Stimulated activated CD8-positive, alpha-beta memory T cell treated with anti-CD3 and anti-CD28 coated beads, Interleukin-7, amount 100 ng/mL, for 24 hours (primary cell): ENCODE measurements at regions not wholly inside any gene's neighbourhood (a gene's known extent, or its start where the extent isn't known, plus 50 kb on each side); places are given as distances from the start of the nearest gene placed in this dataset.

Experiments
- DNase-seq: peaks from one replicate; pipeline ENCODE4 v3.0.0-alpha.2; 2020; ENCODE audit warnings: low read depth

- DNase-seq: no peak
Measured at GRCh38 chr2:226207671-226208070, 591.9 kb downstream of the IRS1 start.

GRCh38 chr2:226199555-226199954, 600.1 kb downstream of the IRS1 start:
- no peak for DNase-seq

GRCh38 chr2:226198956-226199355, 600.7 kb downstream of the IRS1 start:
- DNase-seq: no peak

GRCh38 chr2:226190479-226191252, 609.0 kb downstream of the IRS1 start:
- no peak for DNase-seq

GRCh38 chr2:226189061-226189460, 610.6 kb downstream of the IRS1 start:
- DNase-seq: no peak

DNA sequence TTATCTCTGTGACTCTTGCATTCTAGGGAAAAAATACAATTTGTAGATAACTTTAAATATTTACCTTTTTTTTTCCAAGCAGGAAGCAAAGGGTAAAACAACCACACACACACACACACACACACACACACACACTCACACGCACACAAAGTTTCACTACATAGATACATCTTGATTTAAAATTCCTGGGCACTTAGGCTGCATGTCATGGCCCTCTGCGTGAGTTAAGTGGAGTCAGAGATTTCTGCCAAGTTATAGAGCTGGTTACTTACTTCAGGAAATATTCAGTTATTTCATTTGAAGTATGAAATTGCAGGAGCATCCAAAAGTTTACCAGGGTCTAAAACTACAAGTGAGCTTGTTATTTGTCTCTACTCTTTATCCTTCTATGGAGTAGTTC, 612.0 kb downstream of the IRS1 start:
- DNase-seq: no peak

DNA sequence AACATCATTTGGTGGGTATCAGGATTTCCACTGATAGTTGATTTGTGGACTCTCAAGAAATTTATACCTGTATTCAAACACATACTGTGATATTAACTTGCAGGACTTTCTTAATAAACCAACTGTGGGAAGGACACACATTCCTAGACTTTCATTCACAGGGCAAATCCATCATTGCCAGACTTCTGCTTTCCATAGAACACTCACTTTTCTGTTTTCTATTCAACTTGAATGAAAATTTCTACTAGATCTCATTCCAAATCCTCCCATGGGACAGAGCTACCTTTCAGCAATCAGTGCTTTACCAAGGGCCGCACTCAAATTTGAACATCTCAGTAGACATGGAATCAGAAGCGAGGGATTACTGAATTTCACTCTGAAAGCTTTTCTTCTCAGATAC, 612.5 kb downstream of the IRS1 start:
- DNase-seq: no peak

- DNase-seq: no peak
Measured at GRCh38 chr2:226185616-226186211, 613.9 kb downstream of the IRS1 start.

- no peak for DNase-seq
Measured at GRCh38 chr2:226184940-226185615, 614.5 kb downstream of the IRS1 start.

- no peak for DNase-seq
Measured at GRCh38 chr2:226184540-226184939, 615.1 kb downstream of the IRS1 start.

GRCh38 chr2:226183550-226183949, 616.1 kb downstream of the IRS1 start:
- DNase-seq: no peak

GRCh38 chr2:226183033-226183432, 616.6 kb downstream of the IRS1 start:
- no peak for DNase-seq

- no peak for DNase-seq
Measured at GRCh38 chr2:226181909-226182308, 617.7 kb downstream of the IRS1 start.

GRCh38 chr2:226180281-226180884, 619.2 kb downstream of the IRS1 start:
- no peak for DNase-seq

DNA sequence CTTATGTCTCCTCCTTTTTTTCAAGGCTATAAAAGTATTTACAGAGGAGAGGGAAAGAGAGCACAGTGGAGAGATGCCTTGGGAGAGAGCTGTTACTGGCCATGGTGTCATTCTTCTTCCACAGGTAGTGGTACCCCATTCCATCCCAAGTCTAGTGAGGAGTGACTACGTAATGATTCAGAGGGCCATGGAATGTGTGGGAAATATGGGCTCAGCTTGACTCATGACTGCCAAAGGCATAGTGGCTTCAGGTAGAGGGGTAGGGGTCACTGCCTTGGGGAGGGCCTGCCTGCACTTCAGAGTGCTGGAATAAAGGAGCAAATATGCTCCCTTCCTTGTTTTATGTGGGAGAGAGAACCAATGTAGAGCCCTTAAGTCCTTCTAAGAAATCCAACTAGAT, 620.6 kb downstream of the IRS1 start:
- no peak for DNase-seq

DNA sequence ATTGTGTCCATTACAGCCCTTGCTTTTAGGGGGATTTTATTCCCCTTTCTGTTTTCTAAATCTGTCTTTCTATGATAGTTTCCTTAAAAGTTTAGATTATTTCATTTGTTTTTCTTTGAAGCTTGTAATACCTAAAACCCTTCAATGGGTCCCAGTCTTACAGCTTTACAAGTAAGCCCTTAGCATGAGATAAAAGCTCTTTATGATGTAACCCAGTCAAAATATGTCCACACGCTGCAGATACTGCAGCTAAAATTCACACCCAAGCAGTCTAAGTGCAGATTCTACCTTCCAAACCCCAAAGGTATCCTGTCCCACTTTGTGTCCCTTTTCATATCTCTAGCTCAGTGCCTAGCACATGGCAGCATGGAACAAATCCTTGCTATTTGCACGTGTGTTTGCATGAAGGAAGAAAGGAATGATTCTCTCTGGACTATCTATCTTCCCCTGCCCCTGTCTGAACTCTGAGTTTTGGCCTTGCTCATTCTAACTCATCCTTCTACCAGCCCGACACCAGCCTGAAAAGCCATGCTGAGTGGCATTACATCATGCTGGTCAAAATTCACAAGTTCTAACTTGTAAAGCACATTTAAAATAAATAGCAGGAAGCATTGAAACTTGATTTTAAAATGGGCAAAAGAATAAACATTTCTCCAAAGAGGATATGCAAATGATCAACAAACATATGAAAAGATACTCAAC, 623.2 kb downstream of the IRS1 start:
- no peak for DNase-seq

DNA sequence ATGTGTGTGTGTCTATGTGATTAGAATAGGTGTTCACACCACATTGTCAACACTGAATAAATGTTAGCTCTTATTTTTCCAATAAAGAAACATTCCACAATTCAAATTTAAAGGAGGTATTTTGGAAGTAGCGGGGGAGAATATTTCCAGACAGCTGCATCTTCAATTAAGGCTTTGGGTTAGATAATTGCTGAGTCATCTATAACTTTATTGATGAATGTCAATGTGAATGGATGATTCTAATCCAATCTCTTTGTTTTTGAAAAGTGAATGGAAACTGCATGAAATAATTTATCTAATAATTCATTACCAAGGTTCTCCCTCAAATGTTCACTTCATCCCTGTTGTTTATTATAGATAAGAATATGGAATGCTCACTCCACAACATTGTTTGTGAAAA, 625.2 kb downstream of the IRS1 start:
- no peak for DNase-seq

DNA sequence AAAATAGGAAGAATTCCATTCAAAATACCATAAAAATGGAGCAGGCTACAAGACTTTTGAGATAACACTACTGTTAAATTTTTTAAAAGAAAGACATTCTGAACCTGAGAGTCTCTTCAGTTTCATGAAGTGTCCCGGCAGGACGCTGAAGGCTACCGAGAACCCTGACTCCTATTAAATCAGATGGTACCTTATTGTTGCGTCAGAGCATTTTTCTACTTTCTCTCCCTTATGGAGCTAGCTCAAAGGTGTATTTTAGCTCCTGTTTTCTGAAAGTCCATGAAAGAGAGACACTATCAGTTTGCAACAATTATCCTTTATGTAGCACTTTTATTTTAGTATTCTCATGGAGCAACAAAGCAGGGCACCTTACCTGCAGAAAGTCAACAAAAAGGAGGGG, 626.7 kb downstream of the IRS1 start:
- DNase-seq: no peak

GRCh38 chr2:226172309-226172708, 627.3 kb downstream of the IRS1 start:
- DNase-seq: no peak

DNA sequence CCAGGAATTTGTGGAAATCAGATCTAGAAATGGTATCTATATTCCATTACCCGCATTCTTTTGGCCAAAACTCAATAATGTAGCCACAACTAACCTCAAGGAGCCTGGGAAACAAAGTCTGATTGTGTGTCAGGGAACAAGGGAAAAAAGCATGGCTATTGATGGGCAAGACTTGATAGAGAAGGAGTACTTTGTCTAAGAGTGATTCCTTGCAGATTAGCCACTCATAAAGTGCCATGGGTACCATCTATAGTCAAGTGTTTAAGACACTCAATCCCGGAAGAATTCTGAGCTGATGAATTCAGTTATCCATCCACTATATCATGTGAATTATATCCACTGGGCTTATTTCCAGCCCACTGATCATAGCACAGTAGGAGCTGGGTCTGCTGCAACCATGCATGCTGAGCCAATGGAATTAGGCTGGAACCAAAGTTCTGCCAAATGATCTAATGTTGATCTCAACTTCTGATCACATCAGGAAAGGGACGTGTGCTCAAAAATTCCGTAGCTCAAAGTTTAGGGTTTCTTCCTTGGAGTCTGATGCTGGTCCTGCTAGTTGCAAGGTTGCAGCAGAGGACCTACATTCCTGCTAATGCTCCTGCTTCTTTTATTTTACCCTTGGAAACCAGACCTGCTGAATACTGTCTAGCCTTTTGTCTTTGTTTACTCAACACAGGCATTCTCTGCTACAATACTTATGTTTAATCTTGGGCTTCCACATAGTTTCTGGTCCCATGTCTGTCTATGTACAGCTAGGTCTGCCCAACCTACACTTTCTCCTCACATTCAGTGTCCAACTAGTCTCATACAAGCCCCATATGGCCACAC, 629.7 kb downstream of the IRS1 start:
- no peak for DNase-seq

GRCh38 chr2:226168496-226169160, 631.0 kb downstream of the IRS1 start:
- no peak for DNase-seq
